DOHH2 (cell line): ENCODE measurements at regions not wholly inside any gene's neighbourhood (a gene's known extent, or its start where the extent isn't known, plus 50 kb on each side); places are given as distances from the start of the nearest gene placed in this dataset.

ENCODE experiments used
- H3F3A ChIP-seq: fragments of 200-600 bp; sonication (generic), shearing (Covaris generic); 2 replicates; pipeline ENCODE4 v1.6.0; 2016; ENCODE audit warnings: antibody characterized with exemption, mild to moderate bottlenecking; ENCODE audit not compliant: control insufficient read depth, insufficient read depth
- H3K27ac ChIP-seq: fragments of 200-600 bp; sonication (generic); 2 replicates; pipeline ENCODE4 v1.5.1; 2014; ENCODE audit warnings: low read depth, mild to moderate bottlenecking, low read length, moderate library complexity
- H3K27me3 ChIP-seq: fragments of 200-600 bp; sonication (generic); 2 replicates; pipeline ENCODE4 v1.6.1; 2014; ENCODE audit warnings: mild to moderate bottlenecking, low read length, mixed read lengths; ENCODE audit not compliant: control insufficient read depth
- H3K36me3 ChIP-seq: fragments of 200-600 bp; sonication (generic); 2 replicates; pipeline ENCODE4 v1.6.1; 2014; ENCODE audit warnings: mild to moderate bottlenecking, low read length, moderate library complexity, mixed read lengths; ENCODE audit not compliant: control insufficient read depth
- H3K4me1 ChIP-seq: fragments of 200-600 bp; sonication (generic); 2 replicates; pipeline ENCODE4 v1.6.1; 2014; ENCODE audit warnings: mild to moderate bottlenecking, low read length, mixed read lengths; ENCODE audit not compliant: control insufficient read depth
- H3K4me2 ChIP-seq: fragments of 200-600 bp; sonication (generic); 2 replicates; pipeline ENCODE4 v1.6.0; 2014; ENCODE audit warnings: mild to moderate bottlenecking, low read length, moderate library complexity
- H3K4me3 ChIP-seq: fragments of 200-600 bp; sonication (generic); 2 replicates; pipeline ENCODE4 v1.5.1; 2014; ENCODE audit warnings: mild to moderate bottlenecking, low read length, mixed read lengths
- H3K79me2 ChIP-seq: fragments of 200-600 bp; sonication (generic); 2 replicates; pipeline ENCODE4 v1.6.1; 2014; ENCODE audit warnings: mild to moderate bottlenecking, low read length, mixed read lengths; ENCODE audit not compliant: control insufficient read depth
- H3K9me2 ChIP-seq: fragments of 200-600 bp; sonication (generic); replicated peaks from 2 replicates; pipeline ENCODE4 v1.6.1; 2014; ENCODE audit warnings: mild to moderate bottlenecking, low read length, mixed read lengths; ENCODE audit not compliant: control insufficient read depth
- H3K9me3 ChIP-seq: fragments of 200-600 bp; sonication (generic); 2 replicates; pipeline ENCODE4 v1.6.1; 2014; ENCODE audit warnings: antibody characterized with exemption, low read length, mixed read lengths; ENCODE audit not compliant: control insufficient read depth, insufficient read depth
- H4K20me1 ChIP-seq: fragments of 200-600 bp; sonication (generic); 2 replicates; pipeline ENCODE4 v1.6.0; 2014; ENCODE audit warnings: low read depth, mild to moderate bottlenecking, antibody characterized with exemption, low read length, moderate library complexity; ENCODE audit not compliant: control insufficient read depth, insufficient read depth
- CTCF ChIP-seq: fragments of 200-600 bp; sonication (generic); IDR thresholded peaks from one replicate; pipeline ENCODE4 v1.5.1; 2014; ENCODE audit warnings: antibody characterized with exemption, mild to moderate bottlenecking, low read depth, low read length; ENCODE audit not compliant: poor library complexity, severe bottlenecking
- EZH2phosphoT487 ChIP-seq: fragments of 200-600 bp; sonication (generic); IDR thresholded peaks from 2 replicates; pipeline ENCODE4 v1.6.1; 2017; ENCODE audit warnings: borderline replicate concordance, mild to moderate bottlenecking, antibody characterized with exemption, low read length, moderate library complexity, mixed read lengths

- TF ChIP-seq EZH2phosphoT487 (no peak), CTCF (no peak)
- H3K4me1 ChIP-seq, result peaks cover 10% of the 10 kb centered on the region
- H4K20me1 ChIP-seq, result 0 out of 2 replicates have a peak, but pooled peaks cover 2% of the 10 kb centered on the region
- no peaks in the 10 kb centered on the region for H3K9me3 ChIP-seq
- H3F3A ChIP-seq, result no peaks in the 10 kb centered on the region
- no peaks in the 10 kb centered on the region for H3K79me2 ChIP-seq
- no peaks in the 10 kb centered on the region for H3K9me2 ChIP-seq
- H3K4me2 ChIP-seq, result no peak overlapping the region
- H3K4me3 ChIP-seq, result no peak overlapping the region
- no peaks in the 10 kb centered on the region for H3K36me3 ChIP-seq
- no peak overlapping the region for H3K27ac ChIP-seq
- H3K27me3 ChIP-seq, result peaks cover 11% of the 10 kb centered on the region
Measured at GRCh38 chr1:221063651-221064050, 184.4 kb downstream of the HLX start.

GRCh38 chr1:221066351-221067001 lies 187.2 kb downstream of the HLX start:
- no peak overlapping the region for H3K4me2 ChIP-seq
- no peak overlapping the region for H3K4me3 ChIP-seq
- H3K9me2 ChIP-seq, result no peaks in the 10 kb centered on the region
- no peak overlapping the region for H3K27ac ChIP-seq
- H4K20me1 ChIP-seq, result 0 out of 2 replicates have a peak, but pooled peaks cover 2% of the 10 kb centered on the region
- peaks cover 23% of the 10 kb centered on the region for H3K4me1 ChIP-seq
- H3F3A ChIP-seq, result peaks cover 3% of the 10 kb centered on the region; the same call in 1 of the 2 replicates
- H3K9me3 ChIP-seq, result no peaks in the 10 kb centered on the region
- peaks cover 15% of the 10 kb centered on the region for H3K27me3 ChIP-seq
- H3K36me3 ChIP-seq, result no peaks in the 10 kb centered on the region
- TF ChIP-seq EZH2phosphoT487 (no peak), CTCF (no peak)
- no peaks in the 10 kb centered on the region for H3K79me2 ChIP-seq

GRCh38 chr1:221067721-221068120 lies 188.5 kb downstream of the HLX start:
- TF ChIP-seq EZH2phosphoT487 (no peak), CTCF (no peak)
- peaks cover 3% of the 10 kb centered on the region; the same call in 1 of the 2 replicates for H3F3A ChIP-seq
- H3K9me2 ChIP-seq, result no peaks in the 10 kb centered on the region
- H3K79me2 ChIP-seq, result no peaks in the 10 kb centered on the region
- no peak overlapping the region for H3K4me2 ChIP-seq
- no peak overlapping the region for H3K4me3 ChIP-seq
- H3K27me3 ChIP-seq, result peaks cover 18% of the 10 kb centered on the region
- no peaks in the 10 kb centered on the region for H3K9me3 ChIP-seq
- peaks cover 23% of the 10 kb centered on the region for H3K4me1 ChIP-seq
- 0 out of 2 replicates have a peak, but pooled peaks cover 2% of the 10 kb centered on the region for H4K20me1 ChIP-seq
- no peak overlapping the region for H3K27ac ChIP-seq
- no peaks in the 10 kb centered on the region for H3K36me3 ChIP-seq
